ENCODE measurements at regions not wholly inside any gene's neighbourhood (a gene's known extent, or its start where the extent isn't known, plus 50 kb on each side); places are given as distances from the start of the nearest gene placed in this dataset.

- Histone ChIP-seq H3K27me3 (no peaks in the 10 kb centered on the region), H3K9me3 (no peaks in the 10 kb centered on the region), H3K36me3 (no peaks in the 10 kb centered on the region), H3K4me3 (no peak overlapping the region), H3K27ac (no peak overlapping the region), H3K4me1 (no peaks in the 10 kb centered on the region)
- WGBS, 2 donors (ENCODE audit: low coverage in 1 of 2) = 82 to 88% methylated on average over 4 of the region's 4 CpGs
- no peak for ATAC-seq
- TF ChIP-seq POLR2AphosphoS5 (IDR thresholded peaks at IDR 0.05) (no peak), POLR2A (IDR thresholded peaks at IDR 0.05) (no peak), EP300 (IDR thresholded peaks at IDR 0.05) (no peak), CTCF (IDR thresholded peaks at IDR 0.05) (no peak)
These were observed 60.4 kb upstream of the PLAC8 start for GRCh38 chr4:83174844-83175414.

- H3K36me3 ChIP-seq = no peaks in the 10 kb centered on the region
- no peak for ATAC-seq
- no peaks in the 10 kb centered on the region for H3K9me3 ChIP-seq
- H3K4me3 ChIP-seq = no peak overlapping the region
- no peaks in the 10 kb centered on the region for H3K27me3 ChIP-seq
- no peak overlapping the region for H3K27ac ChIP-seq
- no peaks in the 10 kb centered on the region for H3K4me1 ChIP-seq
- TF ChIP-seq CTCF (IDR thresholded peaks at IDR 0.05) (no peak), EP300 (IDR thresholded peaks at IDR 0.05) (no peak), POLR2AphosphoS5 (IDR thresholded peaks at IDR 0.05) (no peak), POLR2A (IDR thresholded peaks at IDR 0.05) (no peak)
- WGBS, 2 donors (ENCODE audit: low coverage in 1 of 2) = 82 to 100% methylated on average over 2 to 5 of the region's 5 CpGs
These were observed 57.8 kb upstream of the PLAC8 start for GRCh38 chr4:83172371-83172770.

GRCh38 chr4:83171436-83172039 is 57.0 kb upstream of the PLAC8 start:
- 62 to 88% methylated on average over 2 of the region's 2 CpGs for WGBS, 2 donors (ENCODE audit: low coverage in 1 of 2)
- TF ChIP-seq POLR2A (IDR thresholded peaks at IDR 0.05) (no peak), CTCF (IDR thresholded peaks at IDR 0.05) (no peak), EP300 (IDR thresholded peaks at IDR 0.05) (no peak), POLR2AphosphoS5 (IDR thresholded peaks at IDR 0.05) (no peak)

GRCh38 chr4:83170952-83171399 is 56.4 kb upstream of the PLAC8 start:
- WGBS, 2 donors (ENCODE audit: low coverage in 1 of 2) = 56 to 59% methylated on average over 3 to 4 of the region's 4 CpGs
- Histone ChIP-seq H3K36me3 (no peaks in the 10 kb centered on the region), H3K27ac (no peak overlapping the region), H3K9me3 (no peaks in the 10 kb centered on the region), H3K4me1 (no peaks in the 10 kb centered on the region), H3K4me3 (no peak overlapping the region), H3K27me3 (no peaks in the 10 kb centered on the region)
- TF ChIP-seq EP300 (IDR thresholded peaks at IDR 0.05) (no peak), POLR2AphosphoS5 (IDR thresholded peaks at IDR 0.05) (no peak), POLR2A (IDR thresholded peaks at IDR 0.05) (no peak), CTCF (IDR thresholded peaks at IDR 0.05) (no peak)
- ATAC-seq = no peak

More at GRCh38 chr4:83171436-83172039, 57.0 kb upstream of the PLAC8 start:
- no peaks in the 10 kb centered on the region for H3K36me3 ChIP-seq
- H3K27me3 ChIP-seq = no peaks in the 10 kb centered on the region
- ATAC-seq = no peak
- H3K9me3 ChIP-seq = no peaks in the 10 kb centered on the region
- no peak overlapping the region for H3K4me3 ChIP-seq
- no peak overlapping the region for H3K27ac ChIP-seq
- H3K4me1 ChIP-seq = no peaks in the 10 kb centered on the region
